Neuronal stem cell (in vitro differentiated cells): ENCODE measurements at regions not wholly inside any gene's neighbourhood (a gene's known extent, or its start where the extent isn't known, plus 50 kb on each side); places are given as distances from the start of the nearest gene placed in this dataset.

Experiments used
- DNase-seq: peaks from one replicate; pipeline ENCODE4 v3.0.0-alpha.2; 2013; ENCODE audit warnings: low spot score
- H2AFZ ChIP-seq: one replicate; pipeline ENCODE4 v1.6.1; 2013; ENCODE audit warnings: mild to moderate bottlenecking, low read length, inconsistent platforms
- H2AK5ac ChIP-seq: 2 replicates; pipeline ENCODE4 v1.6.1; 2013; ENCODE audit warnings: low read depth, mild to moderate bottlenecking, inconsistent platforms, low read length, moderate library complexity, mixed read lengths
- H2BK120ac ChIP-seq: 2 replicates; pipeline ENCODE4 v1.6.1; 2013; ENCODE audit warnings: low read depth, mild to moderate bottlenecking, inconsistent platforms, low read length, moderate library complexity, mixed read lengths
- H2BK12ac ChIP-seq: one replicate; pipeline ENCODE4 v1.6.1; 2013; ENCODE audit warnings: low read length, inconsistent platforms
- H2BK15ac ChIP-seq: 2 replicates; pipeline ENCODE4 v1.6.1; 2013; ENCODE audit warnings: mild to moderate bottlenecking, low read length, inconsistent platforms, mixed read lengths
- H2BK5ac ChIP-seq: one replicate; pipeline ENCODE4 v1.6.1; 2013; ENCODE audit warnings: inconsistent platforms, mild to moderate bottlenecking, low read length, moderate library complexity
- H3K14ac ChIP-seq: one replicate; pipeline ENCODE4 v1.6.1; 2013; ENCODE audit warnings: low read length, inconsistent platforms
- H3K18ac ChIP-seq: 2 replicates; pipeline ENCODE4 v1.6.1; 2013; ENCODE audit warnings: low read length, inconsistent platforms
- H3K23ac ChIP-seq: 2 replicates; pipeline ENCODE4 v1.6.1; 2013; ENCODE audit warnings: low read depth, mild to moderate bottlenecking, mixed read lengths, low read length, inconsistent platforms; ENCODE audit not compliant: poor library complexity
- H3K27ac ChIP-seq: replicated peaks from 3 replicates; pipeline ENCODE4 v1.5.1; 2013; ENCODE audit warnings: low read length, inconsistent platforms
- H3K27me3 ChIP-seq, 3 experiments: 2 replicates each; pipeline ENCODE4 v1.6.1; 2013; ENCODE audit warnings: low read length in 3 of 3, mild to moderate bottlenecking in 2 of 3, inconsistent platforms in 1 of 3, low read depth in 1 of 3, mixed read lengths in 1 of 3, moderate library complexity in 1 of 3; ENCODE audit not compliant: control insufficient read depth in 3 of 3, insufficient read depth in 3 of 3
- H3K36me3 ChIP-seq, 2 donors: replicated peaks in 1 of 2; 2 replicates each; pipeline ENCODE4 v1.6.1; 2013; ENCODE audit warnings: low read length in 2 of 2; ENCODE audit not compliant: control insufficient read depth in 2 of 2, insufficient read depth in 2 of 2
- H3K4ac ChIP-seq: 2 replicates; pipeline ENCODE4 v1.6.1; 2013; ENCODE audit warnings: inconsistent platforms, mild to moderate bottlenecking, low read length, moderate library complexity
- H3K4me1 ChIP-seq, 2 donors: 1 replicate in 1 of 2; 2 replicates in 1 of 2; pipeline ENCODE4 v1.6.1; 2013; ENCODE audit warnings: low read length in 2 of 2, low read depth in 1 of 2; ENCODE audit not compliant: control insufficient read depth in 2 of 2, insufficient read depth in 1 of 2
- H3K4me2 ChIP-seq: one replicate; pipeline ENCODE4 v1.6.1; 2013; ENCODE audit warnings: mild to moderate bottlenecking, low read length, inconsistent platforms; ENCODE audit not compliant: insufficient read depth, poor library complexity, severe bottlenecking
- H3K4me3 ChIP-seq, 2 donors: 2 replicates each; pipeline ENCODE4 v1.5.1; 2013; ENCODE audit warnings: low read length in 2 of 2, mild to moderate bottlenecking in 2 of 2, inconsistent platforms in 1 of 2, moderate library complexity in 1 of 2
- H3K79me1 ChIP-seq: one replicate; pipeline ENCODE4 v1.6.1; 2013; ENCODE audit warnings: low read depth, mild to moderate bottlenecking, inconsistent platforms, low read length, moderate library complexity
- H3K9ac ChIP-seq: one replicate; pipeline ENCODE4 v1.6.1; 2013; ENCODE audit warnings: mild to moderate bottlenecking, low read depth, low read length, inconsistent platforms; ENCODE audit not compliant: poor library complexity
- H3K9me3 ChIP-seq, 2 donors: replicated peaks in 1 of 2; 2 replicates each; pipeline versions ENCODE3 to v1.6.1; 2013; ENCODE audit warnings: low read length in 2 of 2, mild to moderate bottlenecking in 2 of 2, inconsistent platforms in 1 of 2, low read depth in 1 of 2, mixed read lengths in 1 of 2, moderate library complexity in 1 of 2; ENCODE audit not compliant: control insufficient read depth in 2 of 2, insufficient read depth in 1 of 2
- H4K8ac ChIP-seq: one replicate; pipeline ENCODE4 v1.6.1; 2013; ENCODE audit warnings: low read depth, mild to moderate bottlenecking, inconsistent platforms, low read length, moderate library complexity
- H4K91ac ChIP-seq: one replicate; pipeline ENCODE4 v1.6.1; 2013; ENCODE audit warnings: low read length, low read depth, mild to moderate bottlenecking, inconsistent platforms; ENCODE audit not compliant: poor library complexity
- WGBS, 2 donors: extraction: QIAGEN DNeasy Blood & Tissue Kit; methylation state at CpG; one replicate each; pipeline ENCODE4 v1.1.7; 2013; ENCODE audit warnings: missing lambda C conversion rate in 2 of 2, mixed read lengths in 1 of 2; ENCODE audit not compliant: insufficient read length in 2 of 2, insufficient replicate concordance in 1 of 2; ENCODE audit errors: extremely low coverage in 2 of 2; 5-methylcytosine and 5-hydroxymethylcytosine counted together

DNA sequence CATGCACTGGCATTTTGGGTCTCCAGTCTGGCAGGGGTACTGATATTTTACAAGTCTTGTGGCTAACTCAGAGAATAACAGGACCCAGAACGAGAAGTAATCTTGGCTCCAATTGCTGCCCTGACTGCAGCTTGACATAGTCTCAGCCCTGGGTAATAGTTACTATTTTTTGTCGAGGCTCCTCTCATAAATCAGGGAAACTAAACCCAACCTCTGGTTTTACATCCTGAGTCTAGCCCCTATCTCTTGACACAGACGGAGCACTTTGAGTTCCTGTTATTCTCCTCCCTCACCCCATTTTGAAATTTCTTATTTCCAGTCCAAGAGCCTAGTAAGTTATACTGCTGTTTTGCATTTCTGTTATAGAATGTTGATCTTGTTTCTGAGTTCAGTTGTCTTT lies 276.1 kb upstream of the GOLIM4 start:
- H2AFZ ChIP-seq, result no peak overlapping the region
- no peak overlapping the region for H4K91ac ChIP-seq
- no peak overlapping the region for H3K14ac ChIP-seq
- DNase-seq, result no peak
- no peak overlapping the region for H2BK12ac ChIP-seq
- H3K27ac ChIP-seq, result no peak overlapping the region
- H3K4me3 ChIP-seq, result no peak overlapping the region
- H2AK5ac ChIP-seq, result no peak overlapping the region
- no peak overlapping the region for H3K4ac ChIP-seq
- H3K9ac ChIP-seq, result no peak overlapping the region
- no peaks in the 10 kb centered on the region for H3K36me3 ChIP-seq
- no peak overlapping the region for H2BK15ac ChIP-seq
- no peak overlapping the region for H3K18ac ChIP-seq
- no peak overlapping the region for H3K23ac ChIP-seq
- no peaks in the 10 kb centered on the region for H3K4me1 ChIP-seq
- H4K8ac ChIP-seq, result no peak overlapping the region
- H3K9me3 ChIP-seq, result peaks cover 2 to 10% of the 10 kb centered on the region in 2 donors
- no peaks in the 10 kb centered on the region for H3K27me3 ChIP-seq
- no peak overlapping the region for H2BK5ac ChIP-seq
- no peaks in the 10 kb centered on the region for H3K79me1 ChIP-seq
- WGBS, 2 donors, result no CpG with 5 or more reads among the region's 3 CpGs
- H2BK120ac ChIP-seq, result no peak overlapping the region
- H3K4me2 ChIP-seq, result no peak overlapping the region

GRCh38 chr3:168364967-168365366 lies 269.2 kb upstream of the GOLIM4 start:
- no CpG with 5 or more reads among the region's 1 CpG for WGBS, 2 donors
- H3K27ac ChIP-seq, result no peak overlapping the region

DNA sequence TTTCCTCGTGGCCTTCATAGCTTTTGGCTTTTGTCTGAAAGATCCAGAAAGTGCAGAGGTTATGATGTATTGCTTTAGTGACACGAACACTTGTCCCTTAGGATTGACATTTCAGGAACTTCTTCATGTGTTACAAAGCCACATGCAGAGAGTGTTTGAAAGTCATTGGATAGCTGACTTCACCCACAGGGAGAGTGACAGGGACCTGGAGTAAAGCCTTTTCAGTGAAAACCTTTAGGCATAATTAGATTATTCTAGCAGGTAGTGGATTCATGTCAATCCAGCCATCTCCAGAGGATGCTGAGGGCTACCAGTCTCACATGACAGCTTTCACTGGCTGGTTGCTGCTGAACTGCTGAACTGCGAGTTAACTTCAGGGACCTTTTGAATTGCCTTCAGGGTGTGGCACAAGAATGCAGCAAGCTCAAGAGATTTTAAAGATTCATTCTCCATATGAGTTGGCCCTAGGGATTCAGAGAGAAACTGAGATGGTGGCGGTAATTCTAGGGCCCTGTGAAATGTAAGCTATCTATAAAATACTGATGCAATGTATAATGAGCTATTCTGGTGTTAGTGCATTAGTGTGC lies 267.0 kb upstream of the GOLIM4 start:
- no peak overlapping the region for H2BK5ac ChIP-seq
- H3K4me3 ChIP-seq, result no peak overlapping the region
- DNase-seq, result no peak
- no peak overlapping the region for H3K4me2 ChIP-seq
- WGBS, 2 donors, result no CpG with 5 or more reads among the region's 4 CpGs
- no peak overlapping the region for H2BK12ac ChIP-seq
- no peaks in the 10 kb centered on the region for H3K27me3 ChIP-seq
- no peak overlapping the region for H2AFZ ChIP-seq
- H3K79me1 ChIP-seq, result no peaks in the 10 kb centered on the region
- H4K8ac ChIP-seq, result no peak overlapping the region
- H3K23ac ChIP-seq, result no peak overlapping the region
- H3K4ac ChIP-seq, result no peak overlapping the region
- peaks cover 4 to 7% of the 10 kb centered on the region in 2 donors for H3K4me1 ChIP-seq
- H2BK120ac ChIP-seq, result no peak overlapping the region
- H3K9me3 ChIP-seq, result peaks cover 0 to 3% of the 10 kb centered on the region in 2 donors
- no peak overlapping the region for H2BK15ac ChIP-seq
- H3K27ac ChIP-seq, result no peak overlapping the region
- no peak overlapping the region for H3K14ac ChIP-seq
- H3K36me3 ChIP-seq, result peaks cover 0 to 8% of the 10 kb centered on the region in 2 donors
- H2AK5ac ChIP-seq, result no peak overlapping the region
- no peak overlapping the region for H3K9ac ChIP-seq
- no peak overlapping the region for H3K18ac ChIP-seq
- no peak overlapping the region for H4K91ac ChIP-seq

More at GRCh38 chr3:168364967-168365366, 269.2 kb upstream of the GOLIM4 start:
- H3K4me3 ChIP-seq, result no peak overlapping the region
- no peak overlapping the region for H4K91ac ChIP-seq
- no peak overlapping the region for H3K18ac ChIP-seq
- no peak overlapping the region for H2BK120ac ChIP-seq
- no peak overlapping the region for H3K23ac ChIP-seq
- H4K8ac ChIP-seq, result no peak overlapping the region
- H2AFZ ChIP-seq, result no peak overlapping the region
- no peak overlapping the region for H3K4me2 ChIP-seq
- H2BK12ac ChIP-seq, result no peak overlapping the region
- H3K9ac ChIP-seq, result no peak overlapping the region
- no peak overlapping the region for H3K4ac ChIP-seq
- no peaks in the 10 kb centered on the region for H3K27me3 ChIP-seq
- H3K36me3 ChIP-seq, result peaks cover 0 to 8% of the 10 kb centered on the region in 2 donors
- peaks cover 0 to 3% of the 10 kb centered on the region in 2 donors for H3K9me3 ChIP-seq
- no peaks in the 10 kb centered on the region for H3K79me1 ChIP-seq
- H2AK5ac ChIP-seq, result no peak overlapping the region
- no peak overlapping the region for H2BK15ac ChIP-seq
- H3K14ac ChIP-seq, result no peak overlapping the region
- peaks cover 4 to 7% of the 10 kb centered on the region in 2 donors for H3K4me1 ChIP-seq
- H2BK5ac ChIP-seq, result no peak overlapping the region
- DNase-seq, result no peak

DNA sequence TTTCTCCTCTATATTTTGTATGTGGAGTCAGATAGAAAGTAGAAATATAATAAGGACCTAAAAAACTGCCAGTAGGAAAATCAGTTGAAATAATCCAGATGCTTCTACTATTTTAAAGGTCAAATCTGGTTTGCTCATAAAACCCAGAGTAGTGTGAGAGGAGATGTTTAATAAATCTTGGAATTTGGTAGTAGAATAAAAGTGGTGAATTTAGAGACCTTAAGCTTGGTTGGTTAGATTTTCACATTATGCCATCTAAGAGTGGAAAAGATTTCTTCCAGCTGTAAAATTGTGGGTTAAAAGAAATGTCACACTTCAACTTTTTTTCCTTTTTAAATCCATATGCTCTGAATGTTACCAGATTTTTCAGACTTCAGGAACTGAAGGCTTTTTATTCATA lies 266.4 kb upstream of the GOLIM4 start:
- Histone ChIP-seq H3K4ac (no peak overlapping the region), H3K18ac (no peak overlapping the region), H3K4me2 (no peak overlapping the region), H2BK12ac (no peak overlapping the region), H4K91ac (no peak overlapping the region), H3K14ac (no peak overlapping the region), H3K27me3 (no peaks in the 10 kb centered on the region), H2BK120ac (no peak overlapping the region), H3K36me3 (peaks cover 0 to 8% of the 10 kb centered on the region in 2 donors), H2AFZ (no peak overlapping the region), H2AK5ac (no peak overlapping the region), H3K4me1 (peaks cover 4 to 7% of the 10 kb centered on the region in 2 donors), H3K23ac (no peak overlapping the region), H3K9me3 (no peaks in the 10 kb centered on the region), H4K8ac (no peak overlapping the region), H3K9ac (no peak overlapping the region), H2BK5ac (no peak overlapping the region), H3K4me3 (no peak overlapping the region), H3K27ac (no peak overlapping the region), H2BK15ac (no peak overlapping the region), H3K79me1 (no peaks in the 10 kb centered on the region)
- no peak for DNase-seq
